ENCODE measurements at regions not wholly inside any gene's neighbourhood (a gene's known extent, or its start where the extent isn't known, plus 50 kb on each side); places are given as distances from the start of the nearest gene placed in this dataset.

GRCh38 chr18:2406544-2406943 lies 164.8 kb downstream of the METTL4 start:
- Histone ChIP-seq H3K27me3 (replicated peaks; ENCODE audit: control insufficient read depth, insufficient read depth, low read length, poor library complexity, severe bottlenecking) (no peaks in the 10 kb centered on the region), H3K36me3 (ENCODE audit: control insufficient read depth, insufficient read depth, low read length) (no peaks in the 10 kb centered on the region), H3K27ac (ENCODE audit: insufficient read depth, low read length, poor library complexity, severe bottlenecking) (no peak overlapping the region), H3K4me3 (ENCODE audit: insufficient read depth, low read depth, low read length, poor library complexity, severe bottlenecking) (no peak overlapping the region), H3K4me1 (ENCODE audit: control insufficient read depth, insufficient read depth, low read length, poor library complexity, severe bottlenecking) (no peaks in the 10 kb centered on the region), H3K9me3 (ENCODE audit: control insufficient read depth, low read length) (no peaks in the 10 kb centered on the region)
- no peak for DNase-seq

GRCh38 chr18:2407961-2408360 lies 163.3 kb downstream of the METTL4 start:
- Histone ChIP-seq H3K4me1 (ENCODE audit: control insufficient read depth, insufficient read depth, low read length, poor library complexity, severe bottlenecking) (no peaks in the 10 kb centered on the region), H3K4me3 (ENCODE audit: insufficient read depth, low read depth, low read length, poor library complexity, severe bottlenecking) (no peak overlapping the region), H3K27ac (ENCODE audit: insufficient read depth, low read length, poor library complexity, severe bottlenecking) (no peak overlapping the region), H3K27me3 (replicated peaks; ENCODE audit: control insufficient read depth, insufficient read depth, low read length, poor library complexity, severe bottlenecking) (no peaks in the 10 kb centered on the region), H3K36me3 (ENCODE audit: control insufficient read depth, insufficient read depth, low read length) (no peaks in the 10 kb centered on the region), H3K9me3 (ENCODE audit: control insufficient read depth, low read length) (no peaks in the 10 kb centered on the region)
- DNase-seq = no peak

- H3K27ac ChIP-seq (ENCODE audit: insufficient read depth, low read length, poor library complexity, severe bottlenecking) = no peak overlapping the region
- no peaks in the 10 kb centered on the region for H3K4me1 ChIP-seq (ENCODE audit: control insufficient read depth, insufficient read depth, low read length, poor library complexity, severe bottlenecking)
- H3K27me3 ChIP-seq (replicated peaks; ENCODE audit: control insufficient read depth, insufficient read depth, low read length, poor library complexity, severe bottlenecking) = no peaks in the 10 kb centered on the region
- H3K36me3 ChIP-seq (ENCODE audit: control insufficient read depth, insufficient read depth, low read length) = no peaks in the 10 kb centered on the region
- H3K9me3 ChIP-seq (ENCODE audit: control insufficient read depth, low read length) = no peaks in the 10 kb centered on the region
- no peak for DNase-seq
- H3K4me3 ChIP-seq (ENCODE audit: insufficient read depth, low read depth, low read length, poor library complexity, severe bottlenecking) = no peak overlapping the region
Observed at GRCh38 chr18:2409906-2410305, 161.4 kb downstream of the METTL4 start.

- Histone ChIP-seq H3K27ac (ENCODE audit: insufficient read depth, low read length, poor library complexity, severe bottlenecking) (no peak overlapping the region), H3K4me1 (ENCODE audit: control insufficient read depth, insufficient read depth, low read length, poor library complexity, severe bottlenecking) (no peaks in the 10 kb centered on the region), H3K36me3 (ENCODE audit: control insufficient read depth, insufficient read depth, low read length) (no peaks in the 10 kb centered on the region), H3K4me3 (ENCODE audit: insufficient read depth, low read depth, low read length, poor library complexity, severe bottlenecking) (no peak overlapping the region), H3K9me3 (ENCODE audit: control insufficient read depth, low read length) (no peaks in the 10 kb centered on the region), H3K27me3 (replicated peaks; ENCODE audit: control insufficient read depth, insufficient read depth, low read length, poor library complexity, severe bottlenecking) (no peaks in the 10 kb centered on the region)
- DNase-seq = no peak
Observed at GRCh38 chr18:2410688-2411087, 160.6 kb downstream of the METTL4 start.

GRCh38 chr18:2411381-2411960 lies 159.8 kb downstream of the METTL4 start:
- Histone ChIP-seq H3K36me3 (ENCODE audit: control insufficient read depth, insufficient read depth, low read length) (no peaks in the 10 kb centered on the region), H3K4me3 (ENCODE audit: insufficient read depth, low read depth, low read length, poor library complexity, severe bottlenecking) (no peak overlapping the region), H3K4me1 (ENCODE audit: control insufficient read depth, insufficient read depth, low read length, poor library complexity, severe bottlenecking) (no peaks in the 10 kb centered on the region), H3K27me3 (replicated peaks; ENCODE audit: control insufficient read depth, insufficient read depth, low read length, poor library complexity, severe bottlenecking) (no peaks in the 10 kb centered on the region), H3K9me3 (ENCODE audit: control insufficient read depth, low read length) (no peaks in the 10 kb centered on the region), H3K27ac (ENCODE audit: insufficient read depth, low read length, poor library complexity, severe bottlenecking) (no peak overlapping the region)
- no peak for DNase-seq

GRCh38 chr18:2412281-2412680 lies 159.0 kb downstream of the METTL4 start:
- Histone ChIP-seq H3K27ac (ENCODE audit: insufficient read depth, low read length, poor library complexity, severe bottlenecking) (no peak overlapping the region), H3K36me3 (ENCODE audit: control insufficient read depth, insufficient read depth, low read length) (no peaks in the 10 kb centered on the region), H3K27me3 (replicated peaks; ENCODE audit: control insufficient read depth, insufficient read depth, low read length, poor library complexity, severe bottlenecking) (no peaks in the 10 kb centered on the region), H3K4me1 (ENCODE audit: control insufficient read depth, insufficient read depth, low read length, poor library complexity, severe bottlenecking) (no peaks in the 10 kb centered on the region), H3K4me3 (ENCODE audit: insufficient read depth, low read depth, low read length, poor library complexity, severe bottlenecking) (no peak overlapping the region), H3K9me3 (ENCODE audit: control insufficient read depth, low read length) (no peaks in the 10 kb centered on the region)
- no peak for DNase-seq

GRCh38 chr18:2412996-2413751 lies 158.1 kb downstream of the METTL4 start:
- H3K9me3 ChIP-seq (ENCODE audit: control insufficient read depth, low read length) = no peaks in the 10 kb centered on the region
- no peaks in the 10 kb centered on the region for H3K4me1 ChIP-seq (ENCODE audit: control insufficient read depth, insufficient read depth, low read length, poor library complexity, severe bottlenecking)
- no peaks in the 10 kb centered on the region for H3K36me3 ChIP-seq (ENCODE audit: control insufficient read depth, insufficient read depth, low read length)
- no peak for DNase-seq
- H3K4me3 ChIP-seq (ENCODE audit: insufficient read depth, low read depth, low read length, poor library complexity, severe bottlenecking) = no peak overlapping the region
- no peak overlapping the region for H3K27ac ChIP-seq (ENCODE audit: insufficient read depth, low read length, poor library complexity, severe bottlenecking)
- H3K27me3 ChIP-seq (replicated peaks; ENCODE audit: control insufficient read depth, insufficient read depth, low read length, poor library complexity, severe bottlenecking) = no peaks in the 10 kb centered on the region

GRCh38 chr18:2414235-2414634 lies 157.1 kb downstream of the METTL4 start:
- no peak overlapping the region for H3K4me3 ChIP-seq (ENCODE audit: insufficient read depth, low read depth, low read length, poor library complexity, severe bottlenecking)
- no peak for DNase-seq
- H3K36me3 ChIP-seq (ENCODE audit: control insufficient read depth, insufficient read depth, low read length) = no peaks in the 10 kb centered on the region
- H3K9me3 ChIP-seq (ENCODE audit: control insufficient read depth, low read length) = no peaks in the 10 kb centered on the region
- no peak overlapping the region for H3K27ac ChIP-seq (ENCODE audit: insufficient read depth, low read length, poor library complexity, severe bottlenecking)
- no peaks in the 10 kb centered on the region for H3K27me3 ChIP-seq (replicated peaks; ENCODE audit: control insufficient read depth, insufficient read depth, low read length, poor library complexity, severe bottlenecking)
- H3K4me1 ChIP-seq (ENCODE audit: control insufficient read depth, insufficient read depth, low read length, poor library complexity, severe bottlenecking) = no peaks in the 10 kb centered on the region

- Histone ChIP-seq H3K27ac (ENCODE audit: insufficient read depth, low read length, poor library complexity, severe bottlenecking) (no peak overlapping the region), H3K36me3 (ENCODE audit: control insufficient read depth, insufficient read depth, low read length) (no peaks in the 10 kb centered on the region), H3K9me3 (ENCODE audit: control insufficient read depth, low read length) (no peaks in the 10 kb centered on the region), H3K4me3 (ENCODE audit: insufficient read depth, low read depth, low read length, poor library complexity, severe bottlenecking) (no peak overlapping the region), H3K27me3 (replicated peaks; ENCODE audit: control insufficient read depth, insufficient read depth, low read length, poor library complexity, severe bottlenecking) (no peaks in the 10 kb centered on the region), H3K4me1 (ENCODE audit: control insufficient read depth, insufficient read depth, low read length, poor library complexity, severe bottlenecking) (no peaks in the 10 kb centered on the region)
- no peak for DNase-seq
Observed at GRCh38 chr18:2415656-2416055, 155.6 kb downstream of the METTL4 start.

- no peaks in the 10 kb centered on the region for H3K4me1 ChIP-seq (ENCODE audit: control insufficient read depth, insufficient read depth, low read length, poor library complexity, severe bottlenecking)
- no peaks in the 10 kb centered on the region for H3K27me3 ChIP-seq (replicated peaks; ENCODE audit: control insufficient read depth, insufficient read depth, low read length, poor library complexity, severe bottlenecking)
- H3K4me3 ChIP-seq (ENCODE audit: insufficient read depth, low read depth, low read length, poor library complexity, severe bottlenecking) = no peak overlapping the region
- no peaks in the 10 kb centered on the region for H3K36me3 ChIP-seq (ENCODE audit: control insufficient read depth, insufficient read depth, low read length)
- no peaks in the 10 kb centered on the region for H3K9me3 ChIP-seq (ENCODE audit: control insufficient read depth, low read length)
- no peak for DNase-seq
- no peak overlapping the region for H3K27ac ChIP-seq (ENCODE audit: insufficient read depth, low read length, poor library complexity, severe bottlenecking)
Observed at GRCh38 chr18:2417861-2418610, 153.3 kb downstream of the METTL4 start.
